ENCODE measurements at regions not wholly inside any gene's neighbourhood (a gene's known extent, or its start where the extent isn't known, plus 50 kb on each side); places are given as distances from the start of the nearest gene placed in this dataset.

GRCh38 chr11:127925475-127925874 is 661.9 kb downstream of the ETS1 start (continued):
- TF ChIP-seq ARID4B (CRISPR knock-in tag; IDR thresholded peaks at IDR 0.05; ENCODE audit: borderline replicate concordance) (no peak), CREB1 (CRISPR knock-in tag; IDR thresholded peaks at IDR 0.05) (no peak)

- Mint-ChIP-seq H3K27ac (no peak overlapping the region), H3K9me3 (peaks cover 64% of the 10 kb centered on the region), H3K4me1 (no peaks in the 10 kb centered on the region), H3K36me3 (peaks cover 27% of the 10 kb centered on the region), H3K4me3 (no peak overlapping the region), H3K27me3 (ENCODE audit: low read depth) (no peaks in the 10 kb centered on the region; the same call in none of the 2 replicates)
- DNase-seq (ENCODE audit: low spot score), result no peak
- no peak for TF ChIP-seq ATF3 (CRISPR knock-in tag; conservative IDR thresholded peaks at IDR 0.05)
- ChIA-PET CTCF (interaction anchor here (0.6 kb wide), 2 partner anchors 929 to 1413 kb away, joined by 3 to 4 read pairs; no protein-coding TSS in a partner anchor), POLR2A (interaction anchor here (0.7 kb wide), 1 partner anchor 156 kb away, joined by 3 read pairs; no protein-coding TSS in a partner anchor)
- ATAC-seq, result no peak
These were observed 668.0 kb downstream of the ETS1 start for GRCh38 chr11:127919206-127920000.

- no peak for TF ChIP-seq PRDM15 (CRISPR knock-in tag; IDR thresholded peaks at IDR 0.05)
- TF ChIP-seq NR3C1 (CRISPR knock-in tag; conservative IDR thresholded peaks at IDR 0.05; ENCODE audit: low read depth), result no peak
- TF ChIP-seq TEAD4 (CRISPR knock-in tag; IDR thresholded peaks at IDR 0.05), result no peak
- TF ChIP-seq CREB1 (CRISPR knock-in tag; IDR thresholded peaks at IDR 0.05), result no peak
- no peak for TF ChIP-seq SP1 (CRISPR knock-in tag; conservative IDR thresholded peaks at IDR 0.05)
- no peak for TF ChIP-seq USF2 (CRISPR knock-in tag; IDR thresholded peaks at IDR 0.05)
- no peak for TF ChIP-seq ZNF396 (CRISPR knock-in tag; IDR thresholded peaks at IDR 0.05; ENCODE audit: borderline replicate concordance)
- no peak for TF ChIP-seq ARID4B (CRISPR knock-in tag; IDR thresholded peaks at IDR 0.05; ENCODE audit: borderline replicate concordance)
- TF ChIP-seq TCF7 (CRISPR knock-in tag; IDR thresholded peaks at IDR 0.05; ENCODE audit: low read depth), result no peak
- DNase-seq (ENCODE audit: low spot score), result no peak
- H3K27ac Mint-ChIP-seq, result no peak overlapping the region
- CTCF ChIA-PET, result no interaction called here
- H3K4me1 Mint-ChIP-seq, result no peaks in the 10 kb centered on the region
- H3K36me3 Mint-ChIP-seq, result peaks cover 26% of the 10 kb centered on the region
- no peak overlapping the region for H3K4me3 Mint-ChIP-seq
- POLR2A ChIA-PET, result no interaction called here
- H3K27me3 Mint-ChIP-seq (ENCODE audit: low read depth), result no peaks in the 10 kb centered on the region; the same call in 1 of the 2 replicates
- ATAC-seq, result no peak
- peaks cover 31% of the 10 kb centered on the region for H3K9me3 Mint-ChIP-seq
These were observed 685.0 kb downstream of the ETS1 start for GRCh38 chr11:127902382-127902781.

All from WTC11 (cell line).